ENCODE measurements at regions not wholly inside any gene's neighbourhood (a gene's known extent, or its start where the extent isn't known, plus 50 kb on each side); places are given as distances from the start of the nearest gene placed in this dataset.

GRCh38 chr7:17031906-17032551, 150.2 kb upstream of the AGR3 start:
- no peak for TF ChIP-seq CTCF (IDR thresholded peaks at IDR 0.05; ENCODE audit: insufficient read depth, low read depth, low read length)
- TF ChIP-seq EZH2 (IDR thresholded peaks at IDR 0.05; ENCODE audit: insufficient read depth, low read length) = no peak
